Stimulated activated CD8-positive, alpha-beta memory T cell treated with anti-CD3 and anti-CD28 coated beads, Interleukin-4, amount 100 ng/mL, for 48 hours (primary cell): ENCODE measurements at regions not wholly inside any gene's neighbourhood (a gene's known extent, or its start where the extent isn't known, plus 50 kb on each side); places are given as distances from the start of the nearest gene placed in this dataset.
"Not testable (repeated sequence)": the region's sequence is repeated elsewhere in the genome, so short reads cannot be mapped to it uniquely, and the experiment has no call there.

ENCODE experiments used
- DNase-seq: peaks from one replicate; pipeline ENCODE4 v3.0.0-alpha.2; 2020

DNA sequence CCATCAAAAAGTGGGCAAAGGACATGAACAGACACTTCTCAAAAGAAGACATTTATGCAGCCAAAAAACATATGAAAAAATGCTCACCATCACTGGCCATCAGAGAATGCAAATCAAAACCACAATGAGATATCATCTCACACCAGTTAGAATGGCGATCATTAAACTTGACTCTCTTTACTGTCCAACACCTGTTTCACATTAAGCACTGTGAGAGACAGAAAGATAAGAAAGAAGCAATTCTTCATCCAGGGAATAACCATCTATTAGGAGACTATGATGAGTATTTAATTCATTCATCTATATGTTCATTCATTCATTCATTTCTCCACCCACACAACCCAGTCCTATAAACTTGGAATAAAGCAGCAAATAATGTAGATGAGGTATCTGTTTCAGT, 334.3 kb downstream of the C12orf75 start:
- DNase-seq = not testable (repeated sequence)

GRCh38 chr12:105665366-105665765, 334.9 kb downstream of the C12orf75 start:
- DNase-seq = no peak

DNA sequence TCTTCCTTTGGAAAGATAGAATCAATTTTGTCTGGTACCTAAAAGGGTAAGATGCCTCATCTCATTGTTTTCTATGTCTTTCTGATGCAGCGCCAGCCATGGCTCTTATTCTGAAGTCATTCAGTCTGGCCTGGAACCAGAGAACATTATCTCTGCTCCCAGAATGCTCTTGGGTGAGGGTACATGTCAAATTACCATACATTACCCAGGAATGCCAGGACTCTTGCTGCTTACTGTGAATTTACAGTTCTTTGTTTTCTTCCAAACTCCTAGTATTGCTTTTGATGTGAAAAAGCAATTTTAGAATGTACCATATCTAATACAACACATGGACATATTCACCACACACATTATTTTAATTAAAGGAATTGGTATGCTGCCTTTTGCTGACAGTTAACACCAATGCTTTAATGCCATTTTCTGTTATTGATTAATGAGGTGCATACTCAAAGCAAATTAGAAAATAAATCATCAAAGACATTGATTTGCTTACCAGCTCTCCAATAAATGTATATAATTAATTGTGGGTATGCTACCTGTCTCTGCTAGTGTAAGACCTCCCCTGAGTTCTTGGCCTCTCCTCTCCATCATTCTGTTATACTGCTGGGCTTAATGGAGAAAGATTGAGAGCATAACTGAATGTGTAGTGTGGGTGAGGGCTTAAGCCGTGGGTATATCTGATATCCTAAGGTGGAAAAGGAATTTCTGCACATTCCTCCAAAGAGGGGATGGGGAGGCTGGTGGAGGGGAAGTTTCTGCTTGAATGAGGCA, 337.7 kb downstream of the C12orf75 start:
- DNase-seq = no peak

DNA sequence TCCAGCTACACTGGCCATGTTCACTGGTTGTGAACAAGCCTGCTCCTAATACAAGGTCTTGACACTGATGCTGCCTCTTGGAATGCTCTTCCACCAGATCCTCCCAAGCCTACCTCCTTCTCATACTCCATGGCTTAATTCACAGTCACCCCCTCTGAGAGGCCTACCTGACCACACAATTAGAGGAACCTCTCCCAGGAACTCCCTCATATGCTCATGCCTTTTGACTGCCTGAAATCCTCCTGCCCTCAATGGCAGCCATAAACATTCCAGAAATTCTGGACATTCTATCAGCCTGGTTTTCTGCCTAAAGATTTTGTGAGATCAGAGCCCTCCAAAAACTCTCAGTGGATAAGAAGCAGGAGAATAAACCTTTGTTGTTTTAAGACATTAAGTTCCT, 340.2 kb downstream of the C12orf75 start:
- DNase-seq = no peak

DNA sequence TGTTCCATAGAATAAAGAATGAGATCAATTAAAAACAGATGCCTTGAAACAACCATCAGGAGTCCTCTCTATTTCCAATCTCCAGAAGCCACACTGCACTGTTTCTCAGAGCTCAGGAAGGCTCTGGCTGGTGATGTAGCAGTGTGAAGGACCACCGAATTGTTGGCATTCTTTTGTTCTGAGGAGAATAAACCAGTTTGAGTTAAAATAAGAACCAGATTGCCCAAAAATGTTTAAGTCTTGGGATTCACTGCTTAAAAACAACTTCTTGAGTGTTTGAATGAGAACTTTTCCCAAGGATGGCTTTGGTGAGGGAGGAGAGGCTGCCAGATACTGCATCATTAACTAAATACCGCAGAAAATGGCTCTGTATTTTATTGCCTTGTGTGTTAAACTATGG, 341.2 kb downstream of the C12orf75 start:
- DNase-seq = no peak

- DNase-seq = no peak
These were observed 341.9 kb downstream of the C12orf75 start for GRCh38 chr12:105672121-105672975.

DNA sequence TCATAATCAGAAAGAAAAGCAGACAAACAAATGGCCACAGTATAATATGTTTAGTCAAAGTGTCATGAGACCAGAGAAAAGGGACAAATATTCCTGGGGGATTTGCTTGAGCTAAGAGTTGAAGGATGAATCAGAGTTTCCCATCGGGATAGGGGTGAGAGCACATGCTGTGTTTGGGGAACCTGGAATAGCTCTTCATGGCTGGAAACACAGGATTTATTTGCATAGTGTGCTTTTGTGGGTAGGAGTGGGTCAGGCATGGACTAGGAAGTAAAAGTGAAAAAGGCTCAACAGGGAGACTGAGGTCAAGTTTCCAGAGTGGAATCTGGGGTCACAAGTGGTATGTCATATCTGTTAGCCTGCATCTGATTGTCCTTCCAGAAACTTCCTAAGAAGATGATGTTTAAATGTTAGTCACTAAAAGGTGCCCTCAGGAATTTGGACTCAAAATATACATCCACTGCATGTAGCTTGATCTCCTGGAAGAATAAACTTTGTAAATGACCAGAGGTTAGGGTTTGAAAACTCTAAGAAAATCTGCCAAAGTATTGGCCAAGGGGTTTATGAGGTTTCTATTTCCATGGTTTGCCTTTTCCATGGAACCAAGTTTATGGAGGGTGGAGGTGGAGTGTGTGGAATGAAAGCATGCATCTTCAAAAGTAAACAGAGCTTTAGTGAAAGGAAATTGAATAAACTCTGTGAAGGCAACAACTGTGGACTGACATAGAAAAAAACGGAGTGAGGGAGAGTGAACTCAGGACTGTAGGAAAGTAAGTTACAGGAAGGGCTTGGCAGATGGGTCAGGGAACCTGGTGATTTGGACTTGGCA, 344.6 kb downstream of the C12orf75 start:
- no peak for DNase-seq

DNA sequence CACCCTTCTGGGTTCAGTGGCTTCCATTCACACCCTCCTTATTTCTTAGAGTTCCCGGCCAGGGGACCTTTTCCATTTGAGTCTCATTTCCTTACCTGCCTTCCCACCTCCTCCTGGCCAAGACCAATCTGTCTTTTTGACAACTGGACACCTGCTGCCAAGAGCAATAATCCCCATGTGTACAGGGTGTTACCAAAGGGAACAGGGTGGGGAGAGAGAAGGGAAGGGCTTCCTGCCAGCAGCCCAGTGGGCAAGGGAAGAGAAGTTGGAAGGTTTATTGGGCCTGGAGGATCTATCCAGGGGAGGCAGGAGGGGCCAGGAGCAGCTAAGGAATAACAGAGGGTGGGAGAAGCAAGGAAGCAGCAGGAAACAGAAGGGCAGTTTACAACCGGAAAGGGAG, 346.2 kb downstream of the C12orf75 start:
- DNase-seq = no peak

DNA sequence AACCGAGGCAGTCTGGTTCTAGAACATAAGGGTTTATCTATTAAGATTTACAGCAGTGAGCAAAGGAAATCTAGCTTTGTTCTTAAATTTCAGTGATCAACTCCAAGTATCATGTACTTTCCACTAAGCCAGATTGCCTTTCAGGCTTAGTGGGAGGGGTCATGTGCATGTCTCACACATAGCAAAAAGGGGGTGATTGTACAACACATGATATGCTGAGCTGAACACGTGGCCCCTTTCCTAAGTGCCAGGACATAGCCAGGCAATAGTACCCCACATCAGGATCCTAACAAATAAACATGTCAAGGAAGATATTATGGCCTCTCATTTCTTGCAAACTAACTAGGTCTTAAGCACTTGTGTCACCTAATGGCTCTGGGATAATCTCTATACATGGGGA, 347.2 kb downstream of the C12orf75 start:
- no peak for DNase-seq

- DNase-seq = no peak
These were observed 349.5 kb downstream of the C12orf75 start for GRCh38 chr12:105679982-105680381.

- no peak for DNase-seq
These were observed 350.9 kb downstream of the C12orf75 start for GRCh38 chr12:105681341-105681740.

DNA sequence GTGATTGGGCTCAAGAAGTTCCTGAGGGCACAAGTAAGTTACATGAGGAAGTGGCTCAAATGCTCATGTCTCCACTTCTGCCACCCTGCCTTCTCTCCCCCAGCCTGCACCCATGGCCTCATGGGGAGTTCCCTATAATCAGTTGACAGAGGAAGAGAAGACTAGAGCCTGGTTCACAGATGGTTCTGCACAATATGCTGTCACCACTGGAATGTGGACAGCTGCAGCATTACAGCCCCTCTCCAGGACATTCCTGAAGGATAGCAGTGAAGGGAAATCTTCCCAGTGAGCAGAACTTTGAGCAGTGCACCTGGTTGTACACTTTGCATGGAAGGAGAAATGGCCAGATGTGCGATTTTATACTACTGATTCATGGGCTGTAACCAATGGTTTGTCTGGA, 352.3 kb downstream of the C12orf75 start:
- not testable (repeated sequence) for DNase-seq

GRCh38 chr12:105683836-105684235, 353.3 kb downstream of the C12orf75 start:
- DNase-seq = not testable (repeated sequence)

DNA sequence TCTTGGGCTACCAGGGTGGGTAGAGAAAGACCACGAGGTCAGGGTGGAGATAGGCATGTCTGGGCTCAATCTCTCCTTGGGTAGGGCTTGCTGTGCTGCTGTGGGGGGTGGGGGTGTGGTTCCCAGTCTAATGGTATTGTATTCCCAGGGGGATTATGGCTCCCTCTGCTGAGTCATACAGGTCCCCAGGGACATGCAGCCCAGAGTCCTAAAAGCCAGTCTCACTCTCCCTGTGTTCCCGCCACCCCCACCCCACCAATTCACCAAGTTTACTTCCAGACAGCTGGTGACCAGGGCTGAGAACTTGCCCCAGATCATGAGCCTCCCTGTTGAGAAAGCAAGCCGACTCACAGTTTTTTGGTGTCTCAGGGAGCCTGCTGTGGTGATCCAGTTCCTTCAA, 367.6 kb downstream of the C12orf75 start:
- DNase-seq = no peak

- DNase-seq = no peak
These were observed 368.7 kb downstream of the C12orf75 start for GRCh38 chr12:105699209-105699608.

- DNase-seq = no peak
These were observed 374.3 kb downstream of the C12orf75 start for GRCh38 chr12:105704787-105705186.

GRCh38 chr12:105705235-105705634, 374.7 kb downstream of the C12orf75 start:
- no peak for DNase-seq

GRCh38 chr12:105705765-105706164, 375.3 kb downstream of the C12orf75 start:
- peak; percentile 42 for DNase-seq

DNA sequence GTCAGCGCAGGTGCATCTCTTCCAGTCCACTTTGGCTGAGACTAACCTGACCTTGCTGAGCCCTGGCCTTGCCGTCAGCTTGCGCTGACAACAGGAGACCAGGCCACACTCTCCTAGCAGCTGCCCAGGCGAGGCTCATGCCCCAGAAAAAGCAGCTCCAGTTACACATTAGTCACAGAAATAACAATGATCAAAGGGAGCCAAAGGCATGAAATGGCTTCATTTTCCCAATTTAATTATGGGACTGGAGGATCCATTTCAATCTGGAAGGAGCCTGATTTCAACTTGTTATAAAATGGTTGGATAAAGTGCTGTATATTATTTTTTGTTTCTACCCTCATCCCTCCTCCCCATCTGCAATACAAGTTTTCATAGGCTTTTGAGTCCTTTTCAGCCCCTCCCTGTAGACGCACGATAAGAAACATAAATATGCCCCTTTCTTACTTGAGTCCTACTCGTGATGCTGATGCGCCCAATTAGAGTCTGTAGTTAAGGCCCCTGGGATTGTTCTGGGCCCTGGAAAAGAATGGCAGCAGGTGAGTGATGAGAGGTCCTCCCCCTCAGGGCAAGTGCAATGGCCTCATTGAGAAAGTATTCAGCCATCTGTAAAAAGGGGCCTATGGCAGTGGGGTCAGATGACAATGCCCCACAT, 376.0 kb downstream of the C12orf75 start:
- DNase-seq = no peak

GRCh38 chr12:105706973-105707334, 376.5 kb downstream of the C12orf75 start:
- DNase-seq = no peak

GRCh38 chr12:105713606-105714305, 383.3 kb downstream of the C12orf75 start:
- DNase-seq = no peak

- no peak for DNase-seq
These were observed 386.1 kb downstream of the C12orf75 start for GRCh38 chr12:105716621-105717020.
